Loucy (cell line): ENCODE measurements at regions not wholly inside any gene's neighbourhood (a gene's known extent, or its start where the extent isn't known, plus 50 kb on each side); places are given as distances from the start of the nearest gene placed in this dataset.

ENCODE experiments used
- H2AFZ ChIP-seq: fragments of 200-600 bp; sonication (generic); 2 replicates; pipeline ENCODE4 v1.6.0; 2016; ENCODE audit warnings: antibody characterized with exemption, mild to moderate bottlenecking, low read length, moderate library complexity
- H3F3A ChIP-seq: fragments of 200-600 bp; 2 replicates; pipeline ENCODE4 v1.6.0; 2016; ENCODE audit warnings: antibody characterized with exemption, low read depth, mild to moderate bottlenecking
- H3K27me3 ChIP-seq: fragments of 200-600 bp; sonication (generic); 2 replicates; pipeline ENCODE4 v1.6.1; 2014; ENCODE audit warnings: low read length, mild to moderate bottlenecking; ENCODE audit not compliant: insufficient read depth, poor library complexity, severe bottlenecking
- H3K36me3 ChIP-seq: fragments of 200-600 bp; sonication (generic); 2 replicates; pipeline ENCODE4 v1.6.1; 2016; ENCODE audit warnings: low read length; ENCODE audit not compliant: insufficient read depth
- H3K4me1 ChIP-seq: fragments of 200-600 bp; sonication (generic); 2 replicates; pipeline ENCODE4 v1.5.1; 2014; ENCODE audit warnings: low read length, mild to moderate bottlenecking; ENCODE audit not compliant: insufficient read depth, poor library complexity, severe bottlenecking
- H3K4me2 ChIP-seq: fragments of 200-600 bp; sonication (generic); 2 replicates; pipeline ENCODE4 v1.6.0; 2014; ENCODE audit warnings: antibody characterized with exemption, low read length, low read depth, mild to moderate bottlenecking; ENCODE audit not compliant: poor library complexity, severe bottlenecking
- H3K4me3 ChIP-seq: fragments of 200-600 bp; sonication (generic); 2 replicates; pipeline ENCODE4 v1.5.1; 2014; ENCODE audit warnings: low read length, mild to moderate bottlenecking, mixed read lengths; ENCODE audit not compliant: poor library complexity, severe bottlenecking
- H3K79me2 ChIP-seq: fragments of 200-600 bp; sonication (generic); 2 replicates; pipeline ENCODE4 v1.6.1; 2014; ENCODE audit warnings: low read length; ENCODE audit not compliant: insufficient read depth
- H3K9ac ChIP-seq: fragments of 200-600 bp; sonication (generic); 2 replicates; pipeline ENCODE4 v1.6.0; 2014; ENCODE audit warnings: mild to moderate bottlenecking, low read depth, low read length, moderate library complexity; ENCODE audit not compliant: poor library complexity, severe bottlenecking
- H3K9me2 ChIP-seq: fragments of 200-600 bp; sonication (generic); replicated peaks from 2 replicates; pipeline ENCODE4 v1.6.1; 2016; ENCODE audit warnings: low read depth, low read length, mixed read lengths
- H3K9me3 ChIP-seq: fragments of 200-600 bp; sonication (generic); 2 replicates; pipeline ENCODE4 v1.6.1; 2014; ENCODE audit warnings: mild to moderate bottlenecking, antibody characterized with exemption, low read length, low read depth; ENCODE audit not compliant: insufficient read depth
- H4K20me1 ChIP-seq: fragments of 200-600 bp; sonication (generic); 2 replicates; pipeline ENCODE4 v1.6.0; 2014; ENCODE audit warnings: antibody characterized with exemption, low read length, mild to moderate bottlenecking; ENCODE audit not compliant: insufficient read depth, poor library complexity, severe bottlenecking
- CTCF ChIP-seq: fragments of 200-600 bp; sonication (generic); conservative IDR thresholded peaks from 2 replicates; pipeline ENCODE4 v1.5.1; 2014; ENCODE audit warnings: mild to moderate bottlenecking, antibody characterized with exemption, low read length
- EZH2phosphoT487 ChIP-seq: fragments of 200-600 bp; IDR thresholded peaks from 2 replicates; pipeline ENCODE4 v1.6.1; 2018; ENCODE audit warnings: antibody characterized with exemption, mild to moderate bottlenecking, moderate library complexity, borderline replicate concordance

- H4K20me1 ChIP-seq: no peaks in the 10 kb centered on the region
- no peaks in the 10 kb centered on the region for H3K79me2 ChIP-seq
- no peak for TF ChIP-seq EZH2phosphoT487
- TF ChIP-seq CTCF: no peak
These were observed 155.4 kb upstream of the PLEKHG7 start for GRCh38 chr12:92547420-92547819.

DNA sequence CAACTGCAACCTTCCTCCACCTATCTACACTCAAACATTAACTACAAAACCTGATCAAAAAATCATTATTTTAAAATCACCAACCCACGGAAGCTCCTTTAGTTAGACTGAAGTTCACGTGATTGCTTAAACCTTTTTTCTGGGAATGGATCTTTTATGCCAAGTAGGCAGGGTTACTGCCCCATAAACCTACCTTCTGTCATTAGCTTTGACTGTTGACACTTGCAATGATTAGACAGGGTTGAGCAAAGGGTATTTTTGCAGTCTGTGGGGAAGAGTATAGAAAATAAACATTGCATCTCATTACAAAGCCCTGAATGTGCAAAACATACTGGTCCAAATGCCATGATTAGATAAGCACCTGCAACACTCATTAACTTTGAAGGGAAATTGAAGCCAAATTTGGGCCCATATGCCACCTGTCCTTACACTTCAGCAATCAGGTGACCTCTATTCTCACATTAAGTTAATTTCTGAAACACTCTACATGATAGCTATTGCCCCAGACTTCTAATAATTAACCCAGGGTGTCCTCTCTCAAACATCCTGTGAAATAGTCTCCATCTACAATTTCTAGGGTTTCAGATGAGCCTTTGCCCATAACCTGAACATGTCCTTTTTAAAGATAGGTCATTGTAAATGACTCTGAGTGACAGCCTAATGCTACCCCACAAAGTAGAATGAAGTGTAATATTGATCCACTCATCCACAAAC lies 156.0 kb upstream of the PLEKHG7 start:
- no peaks in the 10 kb centered on the region for H3K27me3 ChIP-seq
- no peak overlapping the region for H3K4me2 ChIP-seq
- no peaks in the 10 kb centered on the region for H3F3A ChIP-seq
- no peaks in the 10 kb centered on the region for H4K20me1 ChIP-seq
- peaks cover 15% of the 10 kb centered on the region for H3K4me1 ChIP-seq
- no peaks in the 10 kb centered on the region for H3K36me3 ChIP-seq
- no peaks in the 10 kb centered on the region for H3K79me2 ChIP-seq
- no peaks in the 10 kb centered on the region for H3K9me2 ChIP-seq
- TF ChIP-seq EZH2phosphoT487: no peak
- TF ChIP-seq CTCF: no peak
- H3K9me3 ChIP-seq: no peaks in the 10 kb centered on the region
- H3K9ac ChIP-seq: no peak overlapping the region
- no peak overlapping the region for H3K4me3 ChIP-seq
- no peak overlapping the region for H2AFZ ChIP-seq

More at GRCh38 chr12:92547420-92547819, 155.4 kb upstream of the PLEKHG7 start:
- Histone ChIP-seq H3K9me3 (no peaks in the 10 kb centered on the region), H3K4me1 (peaks cover 17% of the 10 kb centered on the region), H3K9me2 (no peaks in the 10 kb centered on the region), H3F3A (no peaks in the 10 kb centered on the region), H2AFZ (no peak overlapping the region), H3K27me3 (no peaks in the 10 kb centered on the region), H3K4me2 (no peak overlapping the region), H3K36me3 (no peaks in the 10 kb centered on the region), H3K4me3 (no peak overlapping the region), H3K9ac (no peak overlapping the region)

DNA sequence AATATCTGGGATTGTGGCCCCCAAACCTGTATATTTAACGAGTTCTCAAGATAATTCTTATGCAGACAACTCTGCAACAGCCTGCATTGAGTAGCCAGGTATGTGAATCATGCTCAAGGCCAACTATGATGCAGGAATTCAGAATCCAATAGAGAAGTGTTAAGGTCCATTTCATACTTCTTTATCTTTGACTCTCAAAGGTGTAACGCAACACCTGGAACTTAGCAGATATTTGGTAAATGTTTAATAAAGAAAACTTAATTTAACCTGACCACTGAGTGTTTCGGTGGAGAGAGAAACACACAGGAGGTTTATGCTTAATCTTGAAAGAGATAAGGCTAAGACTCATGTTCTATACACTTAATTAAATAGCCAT lies 156.5 kb upstream of the PLEKHG7 start:
- Histone ChIP-seq H3K9me3 (no peaks in the 10 kb centered on the region), H3K9me2 (no peaks in the 10 kb centered on the region), H2AFZ (no peak overlapping the region), H3K79me2 (no peaks in the 10 kb centered on the region), H3K4me1 (peaks cover 16% of the 10 kb centered on the region), H3K4me2 (no peak overlapping the region), H3F3A (no peaks in the 10 kb centered on the region), H3K4me3 (no peak overlapping the region), H3K27me3 (no peaks in the 10 kb centered on the region), H4K20me1 (no peaks in the 10 kb centered on the region), H3K36me3 (no peaks in the 10 kb centered on the region), H3K9ac (no peak overlapping the region)
- no peak for TF ChIP-seq CTCF
- TF ChIP-seq EZH2phosphoT487: no peak
